Mucosa of rectum (tissue), 2 donors: ENCODE measurements at regions not wholly inside any gene's neighbourhood (a gene's known extent, or its start where the extent isn't known, plus 50 kb on each side); places are given as distances from the start of the nearest gene placed in this dataset.

Source experiments
- H3K27ac ChIP-seq, 2 donors: one replicate each; pipeline ENCODE4 v1.7.0; 2013; ENCODE audit warnings: inconsistent platforms in 2 of 2, low read depth in 2 of 2, low read length in 2 of 2
- H3K27me3 ChIP-seq, 2 donors: one replicate each; pipeline ENCODE4 v1.7.0; 2013; ENCODE audit warnings: low read length in 2 of 2; ENCODE audit not compliant: control insufficient read depth in 2 of 2, insufficient read depth in 2 of 2
- H3K36me3 ChIP-seq, 2 donors: one replicate each; pipeline ENCODE4 v1.7.0; 2013; ENCODE audit warnings: low read length in 2 of 2; ENCODE audit not compliant: control insufficient read depth in 2 of 2, insufficient read depth in 2 of 2
- H3K4me1 ChIP-seq, 2 donors: one replicate each; pipeline ENCODE4 v1.7.0; 2013; ENCODE audit warnings: low read length in 2 of 2, mild to moderate bottlenecking in 1 of 2; ENCODE audit not compliant: control insufficient read depth in 2 of 2, insufficient read depth in 2 of 2
- H3K4me3 ChIP-seq, 2 donors: one replicate each; pipeline ENCODE4 v1.7.0; 2013; ENCODE audit warnings: low read length in 2 of 2
- H3K9ac ChIP-seq, 2 donors: one replicate each; pipeline ENCODE4 v1.7.0; 2013; ENCODE audit warnings: low read length in 2 of 2, low read depth in 1 of 2, mild to moderate bottlenecking in 1 of 2
- H3K9me3 ChIP-seq, 2 donors: one replicate each; pipeline ENCODE4 v1.7.0; 2013; ENCODE audit warnings: low read length in 2 of 2; ENCODE audit not compliant: control insufficient read depth in 2 of 2
- donor health status: healthy.
- donor health status: Normal muscosa, but diverticular disease.

- H3K9ac ChIP-seq: no peak overlapping the region
- no peaks in the 10 kb centered on the region for H3K4me1 ChIP-seq
- no peak overlapping the region for H3K27ac ChIP-seq
- no peaks in the 10 kb centered on the region for H3K27me3 ChIP-seq
- H3K36me3 ChIP-seq: no peaks in the 10 kb centered on the region
- no peak overlapping the region for H3K4me3 ChIP-seq
- no peaks in the 10 kb centered on the region for H3K9me3 ChIP-seq
Measured at GRCh38 chr2:16470936-16471490, 194.6 kb downstream of the CYRIA start.

DNA sequence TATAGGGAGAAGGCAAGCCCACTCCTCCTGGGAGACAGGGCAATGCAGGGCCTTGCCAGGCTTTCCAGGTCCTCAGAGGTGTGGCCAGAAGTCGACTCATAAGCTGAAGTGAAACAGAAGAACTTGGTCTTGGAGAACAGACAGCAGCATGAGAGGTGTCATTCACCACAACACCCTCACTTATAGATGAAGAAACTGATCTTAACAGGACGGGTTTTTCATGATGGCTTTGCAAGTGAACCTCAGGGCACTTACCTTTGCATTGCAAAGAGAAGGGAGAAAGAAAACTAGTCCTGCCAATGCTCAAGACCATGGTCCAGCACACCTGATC lies 198.8 kb downstream of the CYRIA start:
- Histone ChIP-seq H3K27me3 (no peaks in the 10 kb centered on the region), H3K9ac (no peak overlapping the region), H3K9me3 (no peaks in the 10 kb centered on the region), H3K36me3 (no peaks in the 10 kb centered on the region), H3K4me1 (no peaks in the 10 kb centered on the region), H3K4me3 (no peak overlapping the region), H3K27ac (no peak overlapping the region)

DNA sequence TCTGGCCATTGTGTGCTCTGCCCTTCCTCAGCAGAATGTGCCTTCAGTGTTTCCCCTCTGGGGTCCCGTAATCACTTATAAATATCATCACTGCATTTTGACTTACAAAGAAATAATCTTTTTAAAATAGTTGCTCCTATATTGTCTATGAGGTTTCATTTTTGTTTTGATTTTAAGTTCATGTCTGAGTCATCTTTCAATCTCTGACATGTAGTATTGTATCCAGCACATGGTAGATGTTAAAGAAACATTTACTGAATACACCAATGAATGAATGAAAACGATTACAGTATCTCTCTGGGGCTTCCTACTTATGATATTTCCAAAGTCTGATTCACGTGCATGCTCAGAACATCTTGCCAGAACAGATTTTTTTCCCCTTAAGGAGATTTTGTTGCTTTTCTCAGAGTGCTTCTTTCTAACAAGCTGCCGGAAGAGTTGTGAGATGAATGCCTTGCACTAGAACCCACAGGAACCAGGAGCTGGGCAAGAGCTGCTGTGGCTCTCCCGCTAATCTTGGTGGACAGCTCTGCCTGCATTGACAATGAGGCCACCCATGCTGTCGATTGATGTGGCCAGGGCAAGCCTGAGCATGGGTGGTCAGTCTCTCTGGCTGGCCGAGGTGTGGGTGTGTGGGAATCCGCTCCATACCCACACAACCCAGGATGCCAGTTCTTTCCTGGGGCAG lies 199.4 kb downstream of the CYRIA start:
- Histone ChIP-seq H3K27ac (no peak overlapping the region), H3K4me1 (no peaks in the 10 kb centered on the region), H3K27me3 (no peaks in the 10 kb centered on the region), H3K4me3 (no peak overlapping the region), H3K9ac (no peak overlapping the region), H3K36me3 (no peaks in the 10 kb centered on the region), H3K9me3 (no peaks in the 10 kb centered on the region)

DNA sequence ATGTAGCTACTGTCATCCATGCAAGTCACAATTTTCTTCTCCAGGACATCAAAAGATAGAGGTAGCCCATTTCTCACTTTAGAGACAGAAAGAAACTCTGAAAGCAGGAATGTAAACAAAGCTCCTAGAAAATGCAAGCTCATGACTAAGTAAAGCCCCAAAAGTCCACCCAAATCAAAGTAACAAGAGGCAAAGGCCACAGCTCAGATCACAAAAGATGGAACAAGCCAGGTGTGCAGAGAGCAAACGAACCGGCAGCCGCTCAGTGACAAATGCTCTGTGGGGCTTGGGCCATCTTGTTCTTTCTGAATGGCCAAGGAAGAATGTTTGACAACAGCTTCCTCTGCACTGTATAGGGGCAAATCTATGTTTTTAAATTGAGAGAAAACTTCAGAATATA lies 201.0 kb downstream of the CYRIA start:
- no peaks in the 10 kb centered on the region for H3K9me3 ChIP-seq
- H3K36me3 ChIP-seq: no peaks in the 10 kb centered on the region
- no peak overlapping the region for H3K4me3 ChIP-seq
- H3K9ac ChIP-seq: no peak overlapping the region
- no peak overlapping the region for H3K27ac ChIP-seq
- H3K4me1 ChIP-seq: no peaks in the 10 kb centered on the region
- H3K27me3 ChIP-seq: no peaks in the 10 kb centered on the region

DNA sequence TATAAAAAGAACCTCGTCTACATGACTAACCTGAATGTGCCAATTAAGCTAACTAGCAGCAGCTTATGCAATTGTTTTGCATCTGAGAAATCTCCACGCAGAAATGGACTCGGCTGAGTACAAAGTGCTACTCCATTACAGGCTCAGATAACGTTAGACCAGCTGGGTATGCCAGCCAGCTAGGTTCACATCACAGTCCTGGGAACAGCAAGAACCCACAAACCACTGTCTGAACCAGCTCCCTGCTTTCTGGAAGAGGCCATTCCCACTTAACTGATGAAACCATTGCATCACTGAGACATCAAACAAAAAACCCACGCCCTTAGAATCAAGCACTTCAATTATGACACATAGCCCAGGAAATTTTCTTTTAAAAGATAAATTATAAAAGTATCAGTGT lies 202.7 kb downstream of the CYRIA start:
- Histone ChIP-seq H3K9ac (no peak overlapping the region), H3K9me3 (no peaks in the 10 kb centered on the region), H3K27me3 (no peaks in the 10 kb centered on the region), H3K4me3 (no peak overlapping the region), H3K4me1 (no peaks in the 10 kb centered on the region), H3K36me3 (no peaks in the 10 kb centered on the region), H3K27ac (no peak overlapping the region)

DNA sequence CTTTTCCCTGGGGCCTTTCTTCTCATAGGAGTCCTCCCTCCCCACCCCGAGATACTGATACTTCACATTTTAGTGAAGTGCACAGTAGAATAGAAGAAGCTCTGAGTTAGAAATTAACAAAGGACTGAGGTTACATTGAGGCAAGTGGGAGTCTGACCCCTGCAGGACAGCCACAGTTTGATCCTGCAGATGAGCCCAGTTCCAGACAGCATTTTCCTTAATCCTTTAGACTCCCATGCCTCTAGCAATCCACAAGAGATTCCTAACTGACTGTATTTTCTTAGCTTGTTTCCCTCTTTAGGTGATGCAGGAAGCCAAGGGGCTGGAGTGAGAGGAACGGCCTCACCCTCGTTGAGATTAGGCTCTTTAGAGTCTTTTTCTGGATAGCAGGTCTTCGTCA lies 204.0 kb downstream of the CYRIA start:
- Histone ChIP-seq H3K27me3 (no peaks in the 10 kb centered on the region), H3K36me3 (no peaks in the 10 kb centered on the region), H3K27ac (no peak overlapping the region), H3K9ac (no peak overlapping the region), H3K4me3 (no peak overlapping the region), H3K4me1 (no peaks in the 10 kb centered on the region), H3K9me3 (no peaks in the 10 kb centered on the region)

DNA sequence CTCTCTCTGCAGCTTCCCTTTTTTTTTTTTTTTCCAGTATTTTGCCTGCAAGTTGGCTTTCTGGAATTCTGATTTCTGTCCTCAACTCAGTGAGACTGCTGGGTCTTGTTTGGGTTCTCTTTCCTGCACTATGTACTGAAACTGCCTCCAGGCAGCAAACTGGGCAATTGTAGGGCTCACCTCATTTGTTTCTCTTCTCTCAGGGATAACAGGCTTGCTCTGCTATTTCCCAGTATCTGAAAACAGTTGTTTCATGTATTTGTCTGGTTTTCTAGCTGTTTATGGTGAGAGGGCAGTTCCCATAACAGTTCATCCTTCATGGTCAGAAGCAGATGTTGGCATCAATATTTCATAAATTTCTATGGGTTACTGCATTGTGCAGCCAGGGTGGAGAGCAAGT lies 206.0 kb downstream of the CYRIA start:
- H3K9ac ChIP-seq: no peak overlapping the region
- no peaks in the 10 kb centered on the region for H3K4me1 ChIP-seq
- H3K27me3 ChIP-seq: no peaks in the 10 kb centered on the region
- H3K36me3 ChIP-seq: no peaks in the 10 kb centered on the region
- no peaks in the 10 kb centered on the region for H3K9me3 ChIP-seq
- no peak overlapping the region for H3K27ac ChIP-seq
- no peak overlapping the region for H3K4me3 ChIP-seq

- Histone ChIP-seq H3K36me3 (no peaks in the 10 kb centered on the region), H3K9ac (no peak overlapping the region), H3K27me3 (peaks cover 0 to 3% of the 10 kb centered on the region in 2 donors), H3K4me3 (no peak overlapping the region), H3K27ac (no peak overlapping the region), H3K9me3 (no peaks in the 10 kb centered on the region), H3K4me1 (no peaks in the 10 kb centered on the region)
Measured at GRCh38 chr2:16454621-16455020, 211.0 kb downstream of the CYRIA start.

GRCh38 chr2:16452123-16452522 lies 213.5 kb downstream of the CYRIA start:
- no peaks in the 10 kb centered on the region for H3K4me1 ChIP-seq
- H3K27ac ChIP-seq: no peak overlapping the region
- no peak overlapping the region for H3K4me3 ChIP-seq
- peaks cover 0 to 3% of the 10 kb centered on the region in 2 donors for H3K27me3 ChIP-seq
- no peak overlapping the region for H3K9ac ChIP-seq
- H3K36me3 ChIP-seq: no peaks in the 10 kb centered on the region
- no peaks in the 10 kb centered on the region for H3K9me3 ChIP-seq

GRCh38 chr2:16446706-16447105 lies 218.9 kb downstream of the CYRIA start:
- Histone ChIP-seq H3K27me3 (no peaks in the 10 kb centered on the region), H3K4me3 (no peak overlapping the region), H3K27ac (no peak overlapping the region), H3K9me3 (no peaks in the 10 kb centered on the region), H3K4me1 (no peaks in the 10 kb centered on the region), H3K9ac (no peak overlapping the region), H3K36me3 (no peaks in the 10 kb centered on the region)
